SK-N-SH treated with all-trans-retinoic acid at 6 μM for 48 hours (cell line): ENCODE measurements at regions not wholly inside any gene's neighbourhood (a gene's known extent, or its start where the extent isn't known, plus 50 kb on each side); places are given as distances from the start of the nearest gene placed in this dataset.
"Not testable (repeated sequence)": the region's sequence is repeated elsewhere in the genome, so short reads cannot be mapped to it uniquely, and the experiment has no call there.

Experiments used
- BACH2 ChIP-seq: fragments of 250-450 bp; sonication (Bioruptor Pico); IDR thresholded peaks from 2 replicates; pipeline ENCODE4 v1.9.0; 2021; ENCODE audit warnings: mild to moderate bottlenecking, borderline replicate concordance
- CSDC2 ChIP-seq: fragments of 250-450 bp; sonication (Bioruptor Pico); IDR thresholded peaks from 2 replicates; pipeline ENCODE4 v1.5.0; 2020; ENCODE audit warnings: mild to moderate bottlenecking, moderate library complexity
- GLIS3 ChIP-seq: fragments of 250-450 bp; sonication (Bioruptor Pico); IDR thresholded peaks from 2 replicates; pipeline ENCODE4 v1.5.0; 2020; ENCODE audit warnings: mild to moderate bottlenecking, moderate library complexity
- OSR1 ChIP-seq: fragments of 250-450 bp; sonication (Bioruptor Pico); IDR thresholded peaks from 2 replicates; pipeline ENCODE4 v1.8.0; 2022; ENCODE audit warnings: moderate library complexity, mild to moderate bottlenecking, inconsistent platforms
- SNAI2 ChIP-seq: fragments of 250-450 bp; sonication (Bioruptor Pico); IDR thresholded peaks from 2 replicates; pipeline ENCODE4 v1.5.0; 2020; ENCODE audit warnings: mild to moderate bottlenecking, moderate library complexity
- ZNF565 ChIP-seq: fragments of 450-650 bp; formaldehyde crosslinking; conservative IDR thresholded peaks from 2 replicates; pipeline ENCODE4 v1.5.0; 2020; ENCODE audit warnings: low read depth, mild to moderate bottlenecking, moderate library complexity
- ZNF8 ChIP-seq: fragments of 450-650 bp; formaldehyde crosslinking; IDR thresholded peaks from 2 replicates; pipeline ENCODE4 v1.5.0; 2020; ENCODE audit warnings: mild to moderate bottlenecking, moderate library complexity
- TF ChIP-seq, protein P1 (sequence below): fragments of 250-450 bp; sonication (Bioruptor Pico); IDR thresholded peaks from 2 replicates; pipeline ENCODE4 v1.5.1; 2021; ENCODE audit warnings: mild to moderate bottlenecking, moderate library complexity

DNA sequence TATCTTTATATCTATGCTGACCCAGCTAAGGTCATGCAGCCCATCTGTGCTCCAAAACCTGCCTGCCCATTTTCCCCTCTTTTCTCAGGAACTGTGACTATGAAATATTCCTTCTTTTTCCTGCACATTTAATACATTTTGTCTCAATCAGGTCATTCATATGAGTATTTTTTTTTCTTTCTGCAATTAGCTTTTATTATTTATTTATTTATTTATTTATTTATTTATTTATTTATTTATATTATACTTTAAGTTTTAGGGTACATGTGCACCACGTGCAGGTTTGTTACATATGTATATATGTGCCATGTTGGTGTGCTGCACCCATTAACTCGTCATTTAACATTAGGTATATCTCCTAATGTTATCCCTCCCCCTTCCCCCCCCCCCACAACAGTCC is 421.7 kb upstream of the PODXL start:
- TF ChIP-seq SNAI2 (CRISPR knock-in tag); CSDC2 (CRISPR knock-in tag); BACH2 (CRISPR knock-in tag); OSR1; GLIS3 (CRISPR knock-in tag); ZNF565 (CRISPR knock-in tag); ZNF8: not testable (repeated sequence)
- TF ChIP-seq, protein P1, sequence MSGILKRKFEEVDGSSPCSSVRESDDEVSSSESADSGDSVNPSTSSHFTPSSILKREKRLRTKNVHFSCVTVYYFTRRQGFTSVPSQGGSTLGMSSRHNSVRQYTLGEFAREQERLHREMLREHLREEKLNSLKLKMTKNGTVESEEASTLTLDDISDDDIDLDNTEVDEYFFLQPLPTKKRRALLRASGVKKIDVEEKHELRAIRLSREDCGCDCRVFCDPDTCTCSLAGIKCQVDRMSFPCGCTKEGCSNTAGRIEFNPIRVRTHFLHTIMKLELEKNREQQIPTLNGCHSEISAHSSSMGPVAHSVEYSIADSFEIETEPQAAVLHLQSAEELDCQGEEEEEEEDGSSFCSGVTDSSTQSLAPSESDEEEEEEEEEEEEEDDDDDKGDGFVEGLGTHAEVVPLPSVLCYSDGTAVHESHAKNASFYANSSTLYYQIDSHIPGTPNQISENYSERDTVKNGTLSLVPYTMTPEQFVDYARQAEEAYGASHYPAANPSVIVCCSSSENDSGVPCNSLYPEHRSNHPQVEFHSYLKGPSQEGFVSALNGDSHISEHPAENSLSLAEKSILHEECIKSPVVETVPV (CRISPR knock-in tag) = not testable (repeated sequence)
